HL-60 (cell line): ENCODE measurements at regions not wholly inside any gene's neighbourhood (a gene's known extent, or its start where the extent isn't known, plus 50 kb on each side); places are given as distances from the start of the nearest gene placed in this dataset.

ENCODE experiments used
- DNase-seq, 2 experiments: peaks; one replicate each; pipeline ENCODE4 v3.0.0-alpha.2; 2010 to 2020; ENCODE audit warnings: low read depth in 1 of 2, low spot score in 1 of 2
- H3K27ac ChIP-seq: fragments of 250-450 bp; sonication (Bioruptor Pico); replicated peaks from 2 replicates; pipeline ENCODE4 v1.5.1; 2020; ENCODE audit warnings: mild to moderate bottlenecking, moderate library complexity
- H3K27me3 ChIP-seq: fragments of 250-450 bp; sonication (Bioruptor Pico); 2 replicates; pipeline ENCODE4 v1.5.1; 2021; ENCODE audit warnings: mild to moderate bottlenecking, moderate library complexity; ENCODE audit not compliant: insufficient read depth, poor library complexity, severe bottlenecking
- H3K4me3 ChIP-seq: replicated peaks from 2 replicates; pipeline ENCODE4 v1.5.1; 2011; ENCODE audit warnings: mild to moderate bottlenecking, control low read depth, low read length; ENCODE audit not compliant: insufficient read depth
- GABPA ChIP-seq: IDR thresholded peaks from 2 replicates; pipeline ENCODE4 v1.6.1; 2012; ENCODE audit warnings: low read depth
- POLR2AphosphoS5 ChIP-seq: IDR thresholded peaks from 2 replicates; pipeline ENCODE4 v1.6.1; 2012; ENCODE audit warnings: low read depth
- SPI1 ChIP-seq: IDR thresholded peaks from 2 replicates; pipeline ENCODE4 v1.6.1; 2012; ENCODE audit warnings: low read depth, mild to moderate bottlenecking, borderline replicate concordance
- TF ChIP-seq, protein P1 (sequence below): IDR thresholded peaks from one replicate; pipeline ENCODE4 v1.5.1; 2011; ENCODE audit warnings: low read length, control low read depth, inconsistent platforms; ENCODE audit not compliant: insufficient read depth
- TF ChIP-seq, protein P2 (sequence below): IDR thresholded peaks from 2 replicates; pipeline ENCODE4 v1.6.1; 2012; ENCODE audit warnings: low read depth; ENCODE audit not compliant: insufficient replicate concordance

DNA sequence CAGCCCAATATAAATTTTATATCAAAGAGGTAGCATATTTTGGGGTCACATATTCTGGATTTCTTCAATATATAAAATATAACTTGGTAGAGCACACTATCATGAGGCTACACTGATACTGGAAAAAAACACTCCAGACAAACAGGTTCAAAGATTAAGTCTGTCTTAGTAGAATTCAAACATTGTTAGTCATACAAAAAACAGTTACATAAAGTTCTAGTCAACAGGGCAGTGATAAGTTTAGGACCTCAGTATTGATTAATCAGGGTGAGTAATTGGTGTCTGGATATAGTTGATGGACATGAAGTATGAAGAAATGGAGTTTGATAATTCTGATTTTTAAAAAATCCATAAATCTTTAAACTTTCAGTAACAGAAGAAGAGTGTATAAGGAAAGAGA lies 1291.3 kb downstream of the FSTL5 start:
- no peak for DNase-seq
- H3K27me3 ChIP-seq: no peaks in the 10 kb centered on the region
- TF ChIP-seq, protein P1, sequence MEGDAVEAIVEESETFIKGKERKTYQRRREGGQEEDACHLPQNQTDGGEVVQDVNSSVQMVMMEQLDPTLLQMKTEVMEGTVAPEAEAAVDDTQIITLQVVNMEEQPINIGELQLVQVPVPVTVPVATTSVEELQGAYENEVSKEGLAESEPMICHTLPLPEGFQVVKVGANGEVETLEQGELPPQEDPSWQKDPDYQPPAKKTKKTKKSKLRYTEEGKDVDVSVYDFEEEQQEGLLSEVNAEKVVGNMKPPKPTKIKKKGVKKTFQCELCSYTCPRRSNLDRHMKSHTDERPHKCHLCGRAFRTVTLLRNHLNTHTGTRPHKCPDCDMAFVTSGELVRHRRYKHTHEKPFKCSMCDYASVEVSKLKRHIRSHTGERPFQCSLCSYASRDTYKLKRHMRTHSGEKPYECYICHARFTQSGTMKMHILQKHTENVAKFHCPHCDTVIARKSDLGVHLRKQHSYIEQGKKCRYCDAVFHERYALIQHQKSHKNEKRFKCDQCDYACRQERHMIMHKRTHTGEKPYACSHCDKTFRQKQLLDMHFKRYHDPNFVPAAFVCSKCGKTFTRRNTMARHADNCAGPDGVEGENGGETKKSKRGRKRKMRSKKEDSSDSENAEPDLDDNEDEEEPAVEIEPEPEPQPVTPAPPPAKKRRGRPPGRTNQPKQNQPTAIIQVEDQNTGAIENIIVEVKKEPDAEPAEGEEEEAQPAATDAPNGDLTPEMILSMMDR: no peak
- TF ChIP-seq, protein P2, sequence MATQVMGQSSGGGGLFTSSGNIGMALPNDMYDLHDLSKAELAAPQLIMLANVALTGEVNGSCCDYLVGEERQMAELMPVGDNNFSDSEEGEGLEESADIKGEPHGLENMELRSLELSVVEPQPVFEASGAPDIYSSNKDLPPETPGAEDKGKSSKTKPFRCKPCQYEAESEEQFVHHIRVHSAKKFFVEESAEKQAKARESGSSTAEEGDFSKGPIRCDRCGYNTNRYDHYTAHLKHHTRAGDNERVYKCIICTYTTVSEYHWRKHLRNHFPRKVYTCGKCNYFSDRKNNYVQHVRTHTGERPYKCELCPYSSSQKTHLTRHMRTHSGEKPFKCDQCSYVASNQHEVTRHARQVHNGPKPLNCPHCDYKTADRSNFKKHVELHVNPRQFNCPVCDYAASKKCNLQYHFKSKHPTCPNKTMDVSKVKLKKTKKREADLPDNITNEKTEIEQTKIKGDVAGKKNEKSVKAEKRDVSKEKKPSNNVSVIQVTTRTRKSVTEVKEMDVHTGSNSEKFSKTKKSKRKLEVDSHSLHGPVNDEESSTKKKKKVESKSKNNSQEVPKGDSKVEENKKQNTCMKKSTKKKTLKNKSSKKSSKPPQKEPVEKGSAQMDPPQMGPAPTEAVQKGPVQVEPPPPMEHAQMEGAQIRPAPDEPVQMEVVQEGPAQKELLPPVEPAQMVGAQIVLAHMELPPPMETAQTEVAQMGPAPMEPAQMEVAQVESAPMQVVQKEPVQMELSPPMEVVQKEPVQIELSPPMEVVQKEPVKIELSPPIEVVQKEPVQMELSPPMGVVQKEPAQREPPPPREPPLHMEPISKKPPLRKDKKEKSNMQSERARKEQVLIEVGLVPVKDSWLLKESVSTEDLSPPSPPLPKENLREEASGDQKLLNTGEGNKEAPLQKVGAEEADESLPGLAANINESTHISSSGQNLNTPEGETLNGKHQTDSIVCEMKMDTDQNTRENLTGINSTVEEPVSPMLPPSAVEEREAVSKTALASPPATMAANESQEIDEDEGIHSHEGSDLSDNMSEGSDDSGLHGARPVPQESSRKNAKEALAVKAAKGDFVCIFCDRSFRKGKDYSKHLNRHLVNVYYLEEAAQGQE: no peak
- TF ChIP-seq GABPA (no peak), SPI1 (no peak), POLR2AphosphoS5 (no peak)

GRCh38 chr4:160877087-160877790 lies 1286.6 kb downstream of the FSTL5 start:
- Histone ChIP-seq H3K27ac (no peak overlapping the region), H3K27me3 (no peaks in the 10 kb centered on the region), H3K4me3 (no peak overlapping the region)
- no peak for DNase-seq
- TF ChIP-seq SPI1: no peak
- TF ChIP-seq, protein P2: no peak
- TF ChIP-seq, protein P1: no peak

More for the DNA sequence above, 1291.3 kb downstream of the FSTL5 start:
- Histone ChIP-seq H3K27ac (no peak overlapping the region), H3K4me3 (no peak overlapping the region)

DNA sequence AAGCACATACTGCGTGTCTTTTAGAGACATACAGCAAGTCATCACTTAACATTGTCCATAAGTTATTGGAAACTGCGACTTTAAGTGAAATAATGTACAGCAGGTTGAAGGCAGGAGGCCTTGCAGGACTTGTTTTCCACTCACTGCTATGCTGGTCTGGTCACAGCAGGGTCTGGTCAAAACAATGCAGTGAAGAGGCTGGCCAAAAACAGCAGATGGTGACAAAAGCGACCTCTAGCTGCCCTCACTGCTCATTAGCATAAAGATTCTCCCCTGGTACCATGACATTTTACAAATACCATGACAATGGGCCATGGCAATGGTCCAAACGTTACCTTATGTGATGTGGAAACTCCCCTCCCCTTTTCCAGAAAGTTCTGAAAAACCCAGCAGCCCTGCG lies 1283.6 kb downstream of the FSTL5 start:
- Histone ChIP-seq H3K4me3 (no peak overlapping the region), H3K27me3 (no peaks in the 10 kb centered on the region), H3K27ac (no peak overlapping the region)
- no peak for DNase-seq
- TF ChIP-seq, protein P1: no peak
- TF ChIP-seq POLR2AphosphoS5 (no peak), GABPA (no peak), SPI1 (no peak)
- TF ChIP-seq, protein P2: no peak
